ENCODE measurements at regions not wholly inside any gene's neighbourhood (a gene's known extent, or its start where the extent isn't known, plus 50 kb on each side); places are given as distances from the start of the nearest gene placed in this dataset.
A peak's percentile ranks its signal among the peaks of the same experiment; 100 is the strongest.

- peak overlapping the region; percentile 56 for H2AFZ ChIP-seq (ENCODE audit: low read depth, low read length)
- DNase-seq: no peak
These were observed 226.6 kb downstream of the MEIS1 start for GRCh38 chr2:66661253-66662173.

DNA sequence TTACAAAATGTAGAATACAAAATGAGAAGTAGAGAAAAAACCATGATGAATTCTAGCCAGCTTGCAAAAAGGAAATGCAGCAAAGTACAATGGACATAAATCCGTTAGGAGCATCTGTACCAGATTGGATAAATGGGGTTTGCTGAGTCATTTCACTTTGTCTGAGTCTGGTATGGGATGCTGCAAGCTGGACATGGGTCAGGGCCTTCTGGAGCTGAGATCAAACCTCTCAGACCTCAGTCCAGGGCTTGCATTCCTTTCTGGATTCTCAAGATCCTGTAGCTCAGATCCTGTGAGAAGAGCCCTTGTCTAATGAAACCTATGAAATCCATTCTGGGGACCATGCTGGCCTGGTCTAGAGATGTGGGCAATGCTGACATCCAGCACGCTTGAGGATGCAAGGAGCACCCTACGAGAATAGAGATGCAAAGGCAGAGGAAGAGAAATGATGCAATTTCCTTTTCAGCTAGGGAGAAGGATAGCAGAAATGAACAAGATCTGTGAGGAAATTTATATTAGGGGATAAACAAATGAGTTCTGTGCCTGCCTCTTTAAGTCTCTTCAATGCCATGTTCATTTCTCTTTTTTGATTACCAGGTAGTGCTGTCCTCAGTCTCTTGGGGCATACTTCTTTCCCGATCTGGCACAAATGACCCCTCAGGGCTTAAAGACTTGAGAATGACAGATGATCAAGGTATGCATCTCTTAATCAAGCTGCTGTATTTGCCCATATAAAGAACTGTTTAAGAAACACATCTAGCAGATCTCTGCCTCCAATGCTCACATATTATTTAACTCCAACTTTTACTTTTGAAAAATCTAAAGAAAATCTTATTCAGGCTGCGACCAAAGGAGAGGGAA lies 230.4 kb downstream of the MEIS1 start:
- Histone ChIP-seq H2AFZ (ENCODE audit: low read depth, low read length) (no peak overlapping the region), H3K79me1 (replicated peaks; ENCODE audit: low read length, poor library complexity, severe bottlenecking) (no peaks in the 10 kb centered on the region), H3K18ac (ENCODE audit: low read depth in 1 of 2, low read length in 2 of 2) (no peak overlapping the region), H3K4me3 (ENCODE audit: insufficient read depth in 1 of 2, low read depth in 1 of 2, low read length in 2 of 2) (no peak overlapping the region), H2BK15ac (ENCODE audit: low read depth, poor library complexity, severe bottlenecking) (no peak overlapping the region), H3K9me3 (ENCODE audit: control insufficient read depth, low read length) (no peaks in the 10 kb centered on the region), H3K27me3 (ENCODE audit: control insufficient read depth in 1 of 2, insufficient read depth in 1 of 2, low read length in 2 of 2) (peaks cover 0 to 4% of the 10 kb centered on the region in 2 experiments), H2AK5ac (ENCODE audit: low read length, severe bottlenecking) (no peak overlapping the region), H3K9ac (ENCODE audit: low read length) (no peak overlapping the region), H2BK5ac (ENCODE audit: low read depth, low read length, poor library complexity, severe bottlenecking) (no peak overlapping the region), H3K36me3 (ENCODE audit: control insufficient read depth in 1 of 2, insufficient read depth in 2 of 2, low read depth in 1 of 2, low read length in 2 of 2) (no peaks in the 10 kb centered on the region), H3K4ac (ENCODE audit: low read depth in 1 of 2, low read length in 2 of 2) (no peak overlapping the region), H3K27ac (ENCODE audit: low read length, poor library complexity, severe bottlenecking) (no peak overlapping the region), H3K23ac (ENCODE audit: low read length in 2 of 2) (no peak overlapping the region), H2BK120ac (ENCODE audit: low read depth, low read length) (no peak overlapping the region), H2BK12ac (ENCODE audit: low read length in 2 of 2) (no peak overlapping the region), H3K14ac (ENCODE audit: low read length in 2 of 2) (no peak overlapping the region), H3K4me2 (ENCODE audit: low read length, poor library complexity, severe bottlenecking) (no peak overlapping the region), H3K4me1 (ENCODE audit: control insufficient read depth, insufficient read depth, low read depth, low read length) (peaks cover 1% of the 10 kb centered on the region), H4K91ac (ENCODE audit: low read length) (no peak overlapping the region), H4K8ac (ENCODE audit: low read length) (peak overlapping the region; percentile 63)
- DNase-seq: peak; percentile 59
- WGBS: 58% methylated on average over 5 of the region's 5 CpGs

More at GRCh38 chr2:66661253-66662173, 226.6 kb downstream of the MEIS1 start:
- Histone ChIP-seq H2AK5ac (ENCODE audit: low read length, severe bottlenecking) (no peak overlapping the region), H4K8ac (ENCODE audit: low read length) (peak overlapping the region; percentile 47), H2BK12ac (ENCODE audit: low read length in 2 of 2) (peak overlapping the region in 1 of 2 experiments; percentile 39), H2BK120ac (ENCODE audit: low read depth, low read length) (no peak overlapping the region), H3K4me1 (ENCODE audit: control insufficient read depth, insufficient read depth, low read depth, low read length) (peaks cover 1% of the 10 kb centered on the region), H3K18ac (ENCODE audit: low read depth in 1 of 2, low read length in 2 of 2) (peak overlapping the region in 1 of 2 experiments; percentile 88), H3K27me3 (ENCODE audit: control insufficient read depth in 1 of 2, insufficient read depth in 1 of 2, low read length in 2 of 2) (peaks cover 0 to 4% of the 10 kb centered on the region in 2 experiments), H3K36me3 (ENCODE audit: control insufficient read depth in 1 of 2, insufficient read depth in 2 of 2, low read depth in 1 of 2, low read length in 2 of 2) (no peaks in the 10 kb centered on the region), H3K9ac (ENCODE audit: low read length) (no peak overlapping the region), H3K4ac (ENCODE audit: low read depth in 1 of 2, low read length in 2 of 2) (peak overlapping the region in 1 of 2 experiments; percentile 11), H4K91ac (ENCODE audit: low read length) (peak overlapping the region; percentile 91), H2BK5ac (ENCODE audit: low read depth, low read length, poor library complexity, severe bottlenecking) (no peak overlapping the region), H3K14ac (ENCODE audit: low read length in 2 of 2) (peak overlapping the region in 1 of 2 experiments; percentile 45), H3K23ac (ENCODE audit: low read length in 2 of 2) (peak overlapping the region in 1 of 2 experiments; percentile 27), H3K9me3 (ENCODE audit: control insufficient read depth, low read length) (peaks cover 15% of the 10 kb centered on the region), H3K4me2 (ENCODE audit: low read length, poor library complexity, severe bottlenecking) (no peak overlapping the region), H3K27ac (ENCODE audit: low read length, poor library complexity, severe bottlenecking) (no peak overlapping the region), H2BK15ac (ENCODE audit: low read depth, poor library complexity, severe bottlenecking) (no peak overlapping the region), H3K4me3 (ENCODE audit: insufficient read depth in 1 of 2, low read depth in 1 of 2, low read length in 2 of 2) (no peak overlapping the region), H3K79me1 (replicated peaks; ENCODE audit: low read length, poor library complexity, severe bottlenecking) (no peaks in the 10 kb centered on the region)
- WGBS: 92% methylated on average over 10 of the region's 10 CpGs

- no peak overlapping the region for H4K8ac ChIP-seq (ENCODE audit: low read length)
- no peak overlapping the region for H2BK15ac ChIP-seq (ENCODE audit: low read depth, poor library complexity, severe bottlenecking)
- H4K91ac ChIP-seq (ENCODE audit: low read length): no peak overlapping the region
- no peak overlapping the region for H2AK5ac ChIP-seq (ENCODE audit: low read length, severe bottlenecking)
- H2AFZ ChIP-seq (ENCODE audit: low read depth, low read length): no peak overlapping the region
- H3K14ac ChIP-seq (ENCODE audit: low read length in 2 of 2): no peak overlapping the region
- H3K79me1 ChIP-seq (replicated peaks; ENCODE audit: low read length, poor library complexity, severe bottlenecking): no peaks in the 10 kb centered on the region
- no peak overlapping the region for H2BK5ac ChIP-seq (ENCODE audit: low read depth, low read length, poor library complexity, severe bottlenecking)
- no peak overlapping the region for H3K27ac ChIP-seq (ENCODE audit: low read length, poor library complexity, severe bottlenecking)
- no peaks in the 10 kb centered on the region for H3K9me3 ChIP-seq (ENCODE audit: control insufficient read depth, low read length)
- WGBS: 89% methylated on average over 4 of the region's 4 CpGs
- H3K4ac ChIP-seq (ENCODE audit: low read depth in 1 of 2, low read length in 2 of 2): no peak overlapping the region
- H3K4me1 ChIP-seq (ENCODE audit: control insufficient read depth, insufficient read depth, low read depth, low read length): no peaks in the 10 kb centered on the region
- no peak overlapping the region for H3K4me2 ChIP-seq (ENCODE audit: low read length, poor library complexity, severe bottlenecking)
- H3K18ac ChIP-seq (ENCODE audit: low read depth in 1 of 2, low read length in 2 of 2): no peak overlapping the region
- no peaks in the 10 kb centered on the region for H3K36me3 ChIP-seq (ENCODE audit: control insufficient read depth in 1 of 2, insufficient read depth in 2 of 2, low read depth in 1 of 2, low read length in 2 of 2)
- H3K4me3 ChIP-seq (ENCODE audit: insufficient read depth in 1 of 2, low read depth in 1 of 2, low read length in 2 of 2): no peak overlapping the region
- H3K9ac ChIP-seq (ENCODE audit: low read length): no peak overlapping the region
- H3K27me3 ChIP-seq (ENCODE audit: control insufficient read depth in 1 of 2, insufficient read depth in 1 of 2, low read length in 2 of 2): peaks cover 0 to 4% of the 10 kb centered on the region in 2 experiments
- H2BK120ac ChIP-seq (ENCODE audit: low read depth, low read length): no peak overlapping the region
- peak overlapping the region in 1 of 2 experiments; percentile 89 for H2BK12ac ChIP-seq (ENCODE audit: low read length in 2 of 2)
- no peak overlapping the region for H3K23ac ChIP-seq (ENCODE audit: low read length in 2 of 2)
- DNase-seq: no peak
These were observed 232.4 kb downstream of the MEIS1 start for GRCh38 chr2:66667301-66667700.

DNA sequence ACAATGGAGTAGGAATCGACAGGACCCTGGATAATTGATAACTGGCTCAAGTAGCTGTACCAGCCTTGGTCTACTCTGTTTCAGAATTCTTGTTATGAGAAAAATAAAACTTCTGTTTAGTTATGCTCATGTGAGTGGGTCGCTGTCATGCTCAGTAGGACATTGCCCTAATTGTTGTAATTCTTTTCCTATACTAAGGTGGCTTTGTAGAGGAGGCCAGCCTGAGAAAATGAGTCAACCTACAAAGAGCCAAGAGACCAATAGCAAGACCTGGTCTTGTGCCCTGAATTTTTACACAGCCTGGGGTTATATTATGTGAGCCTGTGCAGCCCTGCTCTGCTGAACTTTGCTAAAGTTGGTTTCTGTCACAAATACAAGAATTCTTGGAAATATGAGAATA lies 238.4 kb downstream of the MEIS1 start:
- Histone ChIP-seq H3K18ac (ENCODE audit: low read depth in 1 of 2, low read length in 2 of 2) (no peak overlapping the region), H2BK12ac (ENCODE audit: low read length in 2 of 2) (no peak overlapping the region), H3K4me3 (ENCODE audit: insufficient read depth in 1 of 2, low read depth in 1 of 2, low read length in 2 of 2) (no peak overlapping the region), H3K9me3 (ENCODE audit: control insufficient read depth, low read length) (no peaks in the 10 kb centered on the region), H2AFZ (ENCODE audit: low read depth, low read length) (no peak overlapping the region), H3K36me3 (ENCODE audit: control insufficient read depth in 1 of 2, insufficient read depth in 2 of 2, low read depth in 1 of 2, low read length in 2 of 2) (no peaks in the 10 kb centered on the region), H3K4me1 (ENCODE audit: control insufficient read depth, insufficient read depth, low read depth, low read length) (no peaks in the 10 kb centered on the region), H3K23ac (ENCODE audit: low read length in 2 of 2) (no peak overlapping the region), H4K8ac (ENCODE audit: low read length) (no peak overlapping the region), H3K4ac (ENCODE audit: low read depth in 1 of 2, low read length in 2 of 2) (peak overlapping the region in 1 of 2 experiments; percentile 13), H3K79me1 (replicated peaks; ENCODE audit: low read length, poor library complexity, severe bottlenecking) (no peaks in the 10 kb centered on the region), H3K4me2 (ENCODE audit: low read length, poor library complexity, severe bottlenecking) (no peak overlapping the region), H3K9ac (ENCODE audit: low read length) (no peak overlapping the region), H2BK5ac (ENCODE audit: low read depth, low read length, poor library complexity, severe bottlenecking) (no peak overlapping the region), H2AK5ac (ENCODE audit: low read length, severe bottlenecking) (no peak overlapping the region), H4K91ac (ENCODE audit: low read length) (no peak overlapping the region), H3K27me3 (ENCODE audit: control insufficient read depth in 1 of 2, insufficient read depth in 1 of 2, low read length in 2 of 2) (peaks cover 0 to 4% of the 10 kb centered on the region in 2 experiments), H3K27ac (ENCODE audit: low read length, poor library complexity, severe bottlenecking) (no peak overlapping the region), H3K14ac (ENCODE audit: low read length in 2 of 2) (no peak overlapping the region), H2BK15ac (ENCODE audit: low read depth, poor library complexity, severe bottlenecking) (no peak overlapping the region), H2BK120ac (ENCODE audit: low read depth, low read length) (no peak overlapping the region)
- DNase-seq: no peak
- 93% methylated on average over 2 of the region's 2 CpGs for WGBS

All from mesenchymal stem cell (in vitro differentiated cells and primary cell).